ENCODE measurements at regions not wholly inside any gene's neighbourhood (a gene's known extent, or its start where the extent isn't known, plus 50 kb on each side); places are given as distances from the start of the nearest gene placed in this dataset.

DNA sequence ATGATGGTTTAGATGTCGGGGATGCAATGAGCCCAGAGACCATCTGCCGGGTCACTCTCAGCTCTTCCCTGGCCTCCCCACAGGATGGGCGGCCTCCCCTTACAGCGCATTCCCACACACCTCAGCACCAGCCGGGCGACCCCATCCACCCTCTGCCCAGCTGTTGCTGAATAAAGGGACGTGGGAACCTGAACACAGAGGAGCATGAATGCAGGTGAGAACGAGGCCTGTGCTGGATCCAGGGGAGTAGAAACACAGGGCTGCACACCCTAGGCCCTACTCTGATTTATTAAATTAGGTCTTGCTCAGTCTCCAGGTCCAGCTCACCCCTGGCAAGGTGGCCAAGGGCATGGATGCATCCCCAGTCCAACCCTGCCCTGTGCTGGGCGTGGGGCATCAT is 180.5 kb downstream of the CTTN start:
- Histone ChIP-seq H3K9me2 (ENCODE audit: insufficient read depth) (no peaks in the 10 kb centered on the region), H3K4me1 (ENCODE audit: control insufficient read depth in 1 of 2, insufficient read depth in 2 of 2, low read length in 2 of 2) (no peaks in the 10 kb centered on the region), H3K27me3 (ENCODE audit: insufficient read depth, low read length) (no peaks in the 10 kb centered on the region), H3K4me2 (ENCODE audit: low read length) (no peak overlapping the region), H4K20me1 (ENCODE audit: insufficient read depth) (no peaks in the 10 kb centered on the region), H3K36me3 (ENCODE audit: control insufficient read depth in 1 of 2, insufficient read depth in 2 of 2, low read length in 2 of 2) (no peaks in the 10 kb centered on the region), H2AFZ (ENCODE audit: low read depth, low read length, poor library complexity, severe bottlenecking) (no peak overlapping the region), H3K79me2 (ENCODE audit: insufficient read depth, low read length) (no peaks in the 10 kb centered on the region), H3K9ac (ENCODE audit: low read length) (no peak overlapping the region), H3K27ac (ENCODE audit: low read depth, low read length) (no peak overlapping the region), H3K9me3 (ENCODE audit: control insufficient read depth in 1 of 2, insufficient read depth in 1 of 2, low read depth in 1 of 2, low read length in 2 of 2) (no peaks in the 10 kb centered on the region), H3K4me3 (replicated peaks in 1 of 2; ENCODE audit: low read depth in 1 of 2, low read length in 2 of 2) (no peak overlapping the region)
- intact Hi-C loops (cut with micrococcal nuclease): no loop called here
- TF ChIP-seq EGR1 (IDR thresholded peaks at IDR 0.05; ENCODE audit: low read depth) (no peak), CBX3 (IDR thresholded peaks at IDR 0.05; ENCODE audit: low read depth) (no peak), POLR2A (IDR thresholded peaks at IDR 0.05; ENCODE audit: borderline replicate concordance, extremely low read depth, insufficient read depth, insufficient read length) (no peak), EZH2 (IDR thresholded peaks at IDR 0.05) (no peak), RAD21 (IDR thresholded peaks at IDR 0.05; ENCODE audit: low read depth) (no peak), SP1 (IDR thresholded peaks at IDR 0.05; ENCODE audit: low read depth) (no peak), ZNF274 (IDR thresholded peaks at IDR 0.05; ENCODE audit: low read depth, low read length) (no peak), SRF (IDR thresholded peaks at IDR 0.05; ENCODE audit: low read depth) (no peak)
- TF ChIP-seq, protein P1, sequence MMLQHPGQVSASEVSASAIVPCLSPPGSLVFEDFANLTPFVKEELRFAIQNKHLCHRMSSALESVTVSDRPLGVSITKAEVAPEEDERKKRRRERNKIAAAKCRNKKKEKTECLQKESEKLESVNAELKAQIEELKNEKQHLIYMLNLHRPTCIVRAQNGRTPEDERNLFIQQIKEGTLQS (IDR thresholded peaks at IDR 0.05): no peak
- TF ChIP-seq, protein P2, sequence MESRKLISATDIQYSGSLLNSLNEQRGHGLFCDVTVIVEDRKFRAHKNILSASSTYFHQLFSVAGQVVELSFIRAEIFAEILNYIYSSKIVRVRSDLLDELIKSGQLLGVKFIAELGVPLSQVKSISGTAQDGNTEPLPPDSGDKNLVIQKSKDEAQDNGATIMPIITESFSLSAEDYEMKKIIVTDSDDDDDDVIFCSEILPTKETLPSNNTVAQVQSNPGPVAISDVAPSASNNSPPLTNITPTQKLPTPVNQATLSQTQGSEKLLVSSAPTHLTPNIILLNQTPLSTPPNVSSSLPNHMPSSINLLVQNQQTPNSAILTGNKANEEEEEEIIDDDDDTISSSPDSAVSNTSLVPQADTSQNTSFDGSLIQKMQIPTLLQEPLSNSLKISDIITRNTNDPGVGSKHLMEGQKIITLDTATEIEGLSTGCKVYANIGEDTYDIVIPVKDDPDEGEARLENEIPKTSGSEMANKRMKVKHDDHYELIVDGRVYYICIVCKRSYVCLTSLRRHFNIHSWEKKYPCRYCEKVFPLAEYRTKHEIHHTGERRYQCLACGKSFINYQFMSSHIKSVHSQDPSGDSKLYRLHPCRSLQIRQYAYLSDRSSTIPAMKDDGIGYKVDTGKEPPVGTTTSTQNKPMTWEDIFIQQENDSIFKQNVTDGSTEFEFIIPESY (IDR thresholded peaks at IDR 0.05; ENCODE audit: extremely low read depth, insufficient replicate concordance, low read length): no peak
- DNase-seq (ENCODE audit: low read depth, low spot score) (no peak), ATAC-seq (no peak)
- BruUV-seq (replicated peaks): no TSS peak
- ChIA-PET CTCF (no interaction called here), POLR2A (no interaction called here), RAD21 (ENCODE audit: low non-redundant PET in 1 of 2, low total read pairs in 2 of 2, uncharacterized antibody in 2 of 2, unreplicated experiment in 2 of 2) (no interaction called here)
